Mucosa of rectum (tissue), 2 donors: ENCODE measurements at regions not wholly inside any gene's neighbourhood (a gene's known extent, or its start where the extent isn't known, plus 50 kb on each side); places are given as distances from the start of the nearest gene placed in this dataset.

Experiments
- H3K27ac ChIP-seq, 2 donors: one replicate each; pipeline ENCODE4 v1.7.0; 2013; ENCODE audit warnings: inconsistent platforms in 2 of 2, low read depth in 2 of 2, low read length in 2 of 2
- H3K27me3 ChIP-seq, 2 donors: one replicate each; pipeline ENCODE4 v1.7.0; 2013; ENCODE audit warnings: low read length in 2 of 2; ENCODE audit not compliant: control insufficient read depth in 2 of 2, insufficient read depth in 2 of 2
- H3K36me3 ChIP-seq, 2 donors: one replicate each; pipeline ENCODE4 v1.7.0; 2013; ENCODE audit warnings: low read length in 2 of 2; ENCODE audit not compliant: control insufficient read depth in 2 of 2, insufficient read depth in 2 of 2
- H3K4me1 ChIP-seq, 2 donors: one replicate each; pipeline ENCODE4 v1.7.0; 2013; ENCODE audit warnings: low read length in 2 of 2, mild to moderate bottlenecking in 1 of 2; ENCODE audit not compliant: control insufficient read depth in 2 of 2, insufficient read depth in 2 of 2
- H3K4me3 ChIP-seq, 2 donors: one replicate each; pipeline ENCODE4 v1.7.0; 2013; ENCODE audit warnings: low read length in 2 of 2
- H3K9ac ChIP-seq, 2 donors: one replicate each; pipeline ENCODE4 v1.7.0; 2013; ENCODE audit warnings: low read length in 2 of 2, low read depth in 1 of 2, mild to moderate bottlenecking in 1 of 2
- H3K9me3 ChIP-seq, 2 donors: one replicate each; pipeline ENCODE4 v1.7.0; 2013; ENCODE audit warnings: low read length in 2 of 2; ENCODE audit not compliant: control insufficient read depth in 2 of 2
- donor health status: healthy.
- donor health status: Normal muscosa, but diverticular disease.

DNA sequence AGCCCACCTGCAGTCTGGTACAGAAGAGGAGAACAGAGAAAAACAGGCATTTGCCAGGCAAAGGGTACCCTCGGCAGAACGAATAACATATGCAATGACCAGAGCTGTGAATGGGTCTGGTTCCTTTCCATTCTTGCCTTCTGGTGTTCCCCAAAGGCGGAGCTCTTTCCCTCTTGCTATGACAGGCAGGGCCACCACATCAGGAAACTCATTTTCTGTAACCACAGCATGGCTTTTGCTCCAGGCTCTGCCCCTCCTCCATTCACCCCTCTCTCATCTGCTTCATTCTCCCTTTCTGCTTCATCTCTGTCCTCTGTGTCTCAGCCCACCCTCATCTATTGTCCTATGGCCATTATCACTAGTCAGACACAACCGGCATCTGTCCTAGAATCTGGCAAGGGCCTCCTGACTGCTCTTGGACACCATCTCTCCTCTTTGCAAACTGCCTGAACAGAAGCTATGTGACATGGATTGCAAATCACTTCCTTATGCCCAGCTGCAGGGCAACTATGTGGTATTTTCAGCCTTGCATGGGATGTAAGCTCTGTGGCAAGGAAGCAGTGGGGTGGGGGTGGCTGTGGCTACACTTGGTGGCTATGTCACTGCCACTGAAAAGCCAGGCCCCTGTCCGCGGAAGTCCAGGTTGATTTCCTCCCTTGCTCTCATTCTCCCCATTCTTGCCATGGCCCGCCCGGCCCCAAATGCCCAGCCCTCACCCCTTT, 78.8 kb upstream of the ABCD3 start:
- H3K27me3 ChIP-seq: no peaks in the 10 kb centered on the region
- H3K4me1 ChIP-seq: no peaks in the 10 kb centered on the region
- no peak overlapping the region for H3K9ac ChIP-seq
- no peaks in the 10 kb centered on the region for H3K36me3 ChIP-seq
- no peak overlapping the region for H3K4me3 ChIP-seq
- no peaks in the 10 kb centered on the region for H3K9me3 ChIP-seq
- no peak overlapping the region for H3K27ac ChIP-seq

DNA sequence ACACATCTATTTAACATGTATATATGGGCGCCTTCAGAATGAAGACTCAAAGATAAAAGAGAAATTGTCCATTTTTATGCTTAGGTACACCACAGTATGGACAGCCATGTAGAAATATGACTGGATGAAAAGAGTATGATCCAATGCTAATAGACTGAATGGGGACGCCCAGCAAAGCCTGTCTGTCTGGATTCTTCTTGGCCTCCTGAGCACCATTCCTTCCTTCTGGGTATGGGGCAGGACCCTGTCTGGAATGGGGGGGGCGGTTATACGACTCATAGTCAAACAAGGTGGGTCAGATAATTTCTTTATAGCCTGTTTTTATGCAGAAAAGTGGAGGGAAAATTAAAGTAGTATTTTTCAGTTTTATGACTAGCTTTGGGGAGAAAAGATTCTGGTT, 81.2 kb upstream of the ABCD3 start:
- no peak overlapping the region for H3K27ac ChIP-seq
- no peaks in the 10 kb centered on the region for H3K9me3 ChIP-seq
- H3K36me3 ChIP-seq: no peaks in the 10 kb centered on the region
- no peaks in the 10 kb centered on the region for H3K27me3 ChIP-seq
- no peak overlapping the region for H3K9ac ChIP-seq
- H3K4me1 ChIP-seq: no peaks in the 10 kb centered on the region
- no peak overlapping the region for H3K4me3 ChIP-seq

DNA sequence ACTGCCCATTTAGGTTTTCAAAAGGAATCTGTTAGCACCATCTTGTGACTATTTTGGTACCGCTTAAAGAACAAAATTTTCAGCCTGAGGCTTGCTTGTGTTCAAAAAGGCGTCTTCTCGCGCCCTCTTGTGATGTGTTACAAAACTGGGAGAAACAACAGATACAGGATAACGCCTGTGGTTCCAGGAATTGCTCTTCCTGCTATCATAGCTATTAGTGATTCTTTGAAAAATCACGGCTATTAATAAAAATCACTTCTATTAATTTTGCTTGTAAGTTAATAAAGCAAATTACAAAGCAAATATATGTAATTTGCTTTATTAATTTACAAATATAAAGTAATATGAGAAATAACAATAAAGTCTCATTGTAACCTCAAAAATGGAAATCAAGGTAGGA, 82.2 kb upstream of the ABCD3 start:
- Histone ChIP-seq H3K9ac (no peak overlapping the region), H3K4me1 (no peaks in the 10 kb centered on the region), H3K9me3 (no peaks in the 10 kb centered on the region), H3K27ac (no peak overlapping the region), H3K4me3 (no peak overlapping the region), H3K27me3 (no peaks in the 10 kb centered on the region), H3K36me3 (no peaks in the 10 kb centered on the region)

GRCh38 chr1:94335447-94335846, 82.7 kb upstream of the ABCD3 start:
- H3K9ac ChIP-seq: no peak overlapping the region
- H3K27me3 ChIP-seq: no peaks in the 10 kb centered on the region
- H3K4me3 ChIP-seq: no peak overlapping the region
- H3K36me3 ChIP-seq: no peaks in the 10 kb centered on the region
- H3K4me1 ChIP-seq: no peaks in the 10 kb centered on the region
- H3K27ac ChIP-seq: no peak overlapping the region
- H3K9me3 ChIP-seq: no peaks in the 10 kb centered on the region

- H3K4me1 ChIP-seq: no peaks in the 10 kb centered on the region
- no peaks in the 10 kb centered on the region for H3K27me3 ChIP-seq
- no peaks in the 10 kb centered on the region for H3K36me3 ChIP-seq
- H3K9ac ChIP-seq: no peak overlapping the region
- no peaks in the 10 kb centered on the region for H3K9me3 ChIP-seq
- H3K27ac ChIP-seq: no peak overlapping the region
- H3K4me3 ChIP-seq: no peak overlapping the region
Measured at GRCh38 chr1:94334764-94335163, 83.4 kb upstream of the ABCD3 start.

- H3K27me3 ChIP-seq: no peaks in the 10 kb centered on the region
- H3K4me1 ChIP-seq: no peaks in the 10 kb centered on the region
- H3K4me3 ChIP-seq: no peak overlapping the region
- H3K9ac ChIP-seq: no peak overlapping the region
- no peak overlapping the region for H3K27ac ChIP-seq
- no peaks in the 10 kb centered on the region for H3K9me3 ChIP-seq
- H3K36me3 ChIP-seq: no peaks in the 10 kb centered on the region
Measured at GRCh38 chr1:94332952-94333351, 85.2 kb upstream of the ABCD3 start.

DNA sequence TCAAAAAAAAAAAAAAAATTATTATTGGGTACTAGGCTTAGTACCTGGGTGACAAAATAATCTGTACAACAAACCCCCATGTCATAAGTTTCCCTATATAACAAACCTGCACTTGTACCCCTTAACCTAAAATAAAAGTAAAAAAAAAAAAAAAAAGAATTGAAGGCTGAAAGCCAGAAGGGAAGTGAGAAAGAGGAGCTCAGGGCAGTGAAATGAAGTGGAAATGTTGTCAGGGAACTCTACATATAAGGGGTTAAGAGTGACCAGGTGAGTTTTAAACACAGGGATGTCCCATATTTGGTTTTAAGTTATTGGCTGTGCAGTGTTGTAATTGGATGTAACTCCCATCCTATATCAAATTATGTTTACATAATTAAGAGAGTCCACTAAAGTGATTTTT, 85.7 kb upstream of the ABCD3 start:
- Histone ChIP-seq H3K27me3 (no peaks in the 10 kb centered on the region), H3K27ac (no peak overlapping the region), H3K9me3 (no peaks in the 10 kb centered on the region), H3K9ac (no peak overlapping the region), H3K4me3 (no peak overlapping the region), H3K4me1 (no peaks in the 10 kb centered on the region), H3K36me3 (no peaks in the 10 kb centered on the region)

- no peaks in the 10 kb centered on the region for H3K27me3 ChIP-seq
- H3K4me1 ChIP-seq: peaks cover 0 to 4% of the 10 kb centered on the region in 2 donors
- no peak overlapping the region for H3K4me3 ChIP-seq
- H3K36me3 ChIP-seq: no peaks in the 10 kb centered on the region
- H3K9me3 ChIP-seq: no peaks in the 10 kb centered on the region
- no peak overlapping the region for H3K27ac ChIP-seq
- H3K9ac ChIP-seq: no peak overlapping the region
Measured at GRCh38 chr1:94329986-94330385, 88.2 kb upstream of the ABCD3 start.

GRCh38 chr1:94329276-94329675, 88.9 kb upstream of the ABCD3 start:
- no peak overlapping the region for H3K27ac ChIP-seq
- no peaks in the 10 kb centered on the region for H3K9me3 ChIP-seq
- H3K27me3 ChIP-seq: no peaks in the 10 kb centered on the region
- H3K4me3 ChIP-seq: no peak overlapping the region
- peaks cover 0 to 4% of the 10 kb centered on the region in 2 donors for H3K4me1 ChIP-seq
- no peak overlapping the region for H3K9ac ChIP-seq
- H3K36me3 ChIP-seq: no peaks in the 10 kb centered on the region

GRCh38 chr1:94327001-94327690, 89.8 kb upstream of the ARHGAP29 start:
- Histone ChIP-seq H3K27ac (no peak overlapping the region), H3K9me3 (no peaks in the 10 kb centered on the region), H3K4me3 (no peak overlapping the region), H3K9ac (no peak overlapping the region), H3K27me3 (no peaks in the 10 kb centered on the region), H3K4me1 (peaks cover 4% of the 10 kb centered on the region in 2 donors), H3K36me3 (no peaks in the 10 kb centered on the region)
